IPS DF 4.7 (cell line): ENCODE measurements at regions not wholly inside any gene's neighbourhood (a gene's known extent, or its start where the extent isn't known, plus 50 kb on each side); places are given as distances from the start of the nearest gene placed in this dataset.

Experiments used
- DNase-seq: peaks from one replicate; pipeline ENCODE4 v3.0.0-alpha.2; 2013; ENCODE audit warnings: low spot score; ENCODE audit errors: extremely low read depth

DNA sequence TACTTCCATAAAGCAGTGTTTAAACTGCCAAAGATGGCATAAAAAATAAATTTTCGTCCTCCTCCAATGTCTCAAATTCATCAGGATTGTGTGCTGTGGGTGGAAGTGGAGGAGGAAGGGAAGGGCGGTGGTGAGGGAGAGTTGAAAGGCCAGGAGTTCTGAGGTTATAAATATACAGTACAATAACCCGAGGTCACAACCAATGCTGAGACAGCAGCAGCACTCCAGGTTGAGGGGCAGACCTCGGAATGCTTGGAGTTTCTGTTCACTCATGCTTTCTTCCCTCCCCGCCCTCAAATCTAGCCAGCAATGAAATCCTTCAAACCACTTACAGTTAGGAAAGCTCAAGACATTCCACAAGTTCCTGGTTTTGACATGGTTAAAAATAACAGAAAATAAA, 134.0 kb upstream of the SMAD1 start:
- DNase-seq: no peak

DNA sequence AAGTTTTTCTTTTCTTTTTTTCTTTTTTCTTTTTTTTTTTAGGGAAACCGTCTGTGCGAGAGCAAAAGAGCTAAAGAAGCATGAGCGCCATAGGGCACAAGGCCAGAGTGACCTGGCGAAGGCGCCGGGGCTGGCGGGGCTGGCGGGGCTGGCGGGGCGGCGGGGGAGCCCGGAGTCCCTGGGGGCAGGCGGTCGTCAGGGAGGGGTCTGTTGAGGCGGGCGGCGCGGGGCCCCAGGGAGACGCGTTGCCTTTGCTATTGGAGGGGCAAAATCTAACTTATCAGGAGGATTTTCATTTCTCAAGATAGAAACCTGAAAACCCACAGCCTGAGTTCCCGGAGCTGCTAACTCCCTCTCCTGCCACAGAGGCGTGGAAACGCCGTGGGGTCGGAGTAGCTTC, 135.6 kb upstream of the SMAD1 start:
- DNase-seq: no peak

DNA sequence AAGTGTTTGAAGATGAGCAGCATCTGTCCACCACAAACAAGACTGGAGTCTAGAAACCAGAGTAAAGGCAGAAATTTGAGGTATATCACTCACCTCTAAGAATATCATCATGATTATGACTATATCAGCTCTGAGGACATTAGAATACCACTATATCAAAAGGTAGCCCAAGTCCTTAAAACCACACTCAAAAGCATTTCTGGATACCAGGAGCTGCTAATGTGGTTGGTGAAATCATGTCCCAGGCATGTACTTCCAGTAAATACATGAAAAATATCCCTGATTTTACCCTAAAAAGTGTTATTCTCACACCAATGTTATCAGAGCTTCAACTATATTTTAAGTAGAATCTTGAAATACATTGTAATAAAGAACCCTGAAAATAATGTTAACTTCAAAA, 136.3 kb upstream of the SMAD1 start:
- DNase-seq: no peak

DNA sequence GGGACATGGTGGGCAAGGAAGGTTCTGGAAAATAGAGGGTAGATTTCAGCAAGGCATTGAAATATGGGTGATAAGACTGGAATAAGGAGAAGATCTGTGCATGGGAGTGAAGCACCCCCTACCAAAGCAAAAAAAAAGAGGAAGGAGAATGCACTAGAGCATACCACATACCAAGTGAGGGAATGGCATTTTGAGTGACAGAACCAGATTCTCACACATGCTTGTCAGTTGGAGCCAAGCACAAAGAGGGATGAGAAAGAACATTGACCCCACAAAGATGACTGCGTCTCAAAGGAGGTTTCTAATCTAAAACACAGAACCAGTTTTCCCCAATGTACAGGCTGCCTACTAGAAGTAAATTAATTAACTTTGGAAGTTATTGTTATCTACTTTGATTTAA, 140.3 kb upstream of the SMAD1 start:
- DNase-seq: no peak

DNA sequence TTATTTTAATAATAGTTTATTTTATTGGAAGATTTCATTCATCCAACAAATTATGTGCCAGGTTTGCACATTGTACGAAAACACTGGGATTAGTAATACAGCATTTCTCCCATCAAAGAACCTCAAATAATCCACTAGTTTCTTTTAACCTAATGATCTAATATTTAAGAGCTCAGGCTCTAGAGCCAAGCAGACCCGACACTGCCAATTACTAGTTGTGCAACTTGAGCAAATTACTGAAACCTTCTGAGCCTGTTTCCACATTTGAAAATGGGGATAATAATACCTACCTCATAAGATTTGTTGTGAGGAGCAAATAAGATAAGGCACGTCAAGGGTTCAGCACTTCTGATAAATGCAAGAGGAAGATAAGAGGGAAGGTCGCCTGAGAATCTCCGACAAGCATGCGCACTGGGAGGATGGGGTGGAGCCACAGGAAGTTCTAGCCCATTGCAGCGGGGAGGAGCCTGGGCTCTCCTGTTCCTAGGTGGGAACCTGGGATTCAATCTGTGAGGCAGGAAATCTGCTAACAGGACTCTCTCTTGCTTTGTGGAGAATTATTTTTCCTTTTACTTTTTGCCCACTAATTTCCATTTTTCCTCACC, 141.5 kb upstream of the SMAD1 start:
- no peak for DNase-seq

DNA sequence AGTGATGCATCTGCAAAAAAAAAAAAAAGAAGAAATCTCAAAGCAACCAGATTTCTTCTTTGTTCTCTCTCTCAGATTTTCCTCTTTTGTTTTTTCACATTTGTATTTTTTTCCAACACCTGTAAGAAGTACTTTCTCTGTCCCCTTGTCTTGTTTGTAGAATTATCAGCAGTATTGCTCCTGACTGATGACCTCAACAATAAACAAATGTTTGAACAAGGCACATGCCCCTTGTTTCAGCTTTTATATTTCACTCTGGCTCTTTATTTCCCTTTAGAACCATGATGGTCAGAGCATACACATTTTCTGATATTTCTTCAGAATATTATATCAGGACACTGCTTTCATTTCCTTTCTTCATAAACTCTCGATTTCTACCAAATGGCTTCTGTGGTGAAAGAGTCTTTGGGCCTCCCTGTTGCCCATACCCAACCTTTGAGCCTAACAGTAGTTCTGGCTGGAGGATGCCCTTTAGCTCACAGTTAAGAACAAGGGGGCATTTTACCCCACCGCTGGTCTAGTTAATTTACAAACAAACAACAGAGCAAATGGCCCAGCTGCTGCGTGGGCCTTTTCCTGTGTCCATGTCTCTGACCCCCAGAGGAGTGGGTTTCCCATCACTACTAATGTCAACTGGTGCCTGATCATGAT, 142.5 kb upstream of the SMAD1 start:
- DNase-seq: no peak

DNA sequence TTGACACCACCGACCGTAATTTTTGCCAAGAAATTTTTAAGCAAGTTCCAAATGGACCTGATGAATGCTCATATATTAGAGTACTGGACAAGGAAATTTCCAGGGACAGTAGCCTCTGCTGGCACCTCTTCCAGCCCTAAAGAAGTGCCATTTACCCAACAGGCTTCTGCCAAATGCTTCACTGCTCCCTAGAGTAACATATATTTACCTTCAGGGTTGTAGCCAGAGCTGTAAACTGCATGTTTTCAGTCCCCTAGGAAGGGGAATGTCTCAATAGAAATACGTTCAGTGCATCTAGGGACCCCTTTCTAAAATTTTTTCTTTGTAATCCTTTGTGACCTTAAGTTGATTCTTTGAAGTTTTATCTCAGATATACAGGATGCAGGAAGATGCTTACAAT, 143.1 kb upstream of the SMAD1 start:
- no peak for DNase-seq

DNA sequence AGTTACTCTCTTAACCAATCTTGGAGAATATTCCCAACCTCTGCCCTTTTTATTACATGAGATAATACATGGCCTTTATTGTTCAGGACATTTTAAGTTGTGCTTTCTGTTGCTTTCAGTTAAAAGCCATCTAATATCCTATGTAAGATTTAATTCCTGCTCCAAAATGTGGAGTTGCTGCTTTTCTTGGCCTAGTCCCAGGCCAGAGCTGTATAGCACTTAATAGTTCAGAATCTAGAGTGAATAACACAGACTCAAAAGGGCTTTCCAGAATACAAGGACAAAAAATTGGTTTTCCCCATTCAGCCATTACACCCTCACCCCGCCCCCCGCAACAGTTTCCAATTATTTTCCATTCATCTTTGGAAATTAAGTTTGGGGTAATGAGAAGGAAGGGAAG, 144.3 kb upstream of the SMAD1 start:
- no peak for DNase-seq

DNA sequence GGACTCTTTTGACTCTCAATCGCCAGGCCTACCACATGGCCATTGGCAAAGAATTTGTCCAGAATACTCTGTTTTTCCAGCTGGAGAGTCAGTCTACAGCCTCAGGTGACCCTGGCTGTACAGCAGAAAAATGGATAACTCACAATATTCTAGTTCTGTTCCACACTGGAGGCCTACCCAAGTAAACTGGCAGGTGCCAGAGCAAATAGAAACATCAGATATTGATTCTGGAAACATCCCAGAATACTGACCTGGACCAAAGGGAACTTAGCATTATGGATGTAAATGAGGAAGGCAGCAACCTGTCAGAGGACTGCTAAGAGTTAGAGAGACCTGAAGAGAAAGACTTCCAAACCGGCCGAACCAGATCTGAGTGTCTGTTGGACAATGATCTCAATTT, 147.9 kb upstream of the SMAD1 start:
- DNase-seq: no peak

DNA sequence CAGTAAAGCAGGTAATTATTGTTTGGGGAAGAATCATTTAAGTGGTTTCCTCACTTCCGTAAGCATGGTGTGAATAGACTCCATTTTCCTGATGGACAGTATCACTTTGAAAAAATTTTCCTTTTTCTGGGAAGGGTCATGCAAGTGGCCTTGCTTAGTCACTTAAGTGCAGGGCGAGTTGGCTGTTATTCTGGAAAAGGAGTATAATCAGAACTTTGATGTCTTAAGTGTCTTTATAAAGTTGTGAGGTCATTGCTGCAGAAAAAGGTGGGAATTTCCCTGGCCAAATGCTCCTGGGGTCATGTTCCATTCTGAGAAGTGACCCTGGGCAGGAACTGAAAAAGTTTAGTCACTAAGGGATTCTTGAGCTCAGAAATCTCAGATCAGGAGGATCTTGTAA, 146.1 kb upstream of the OTUD4 start:
- no peak for DNase-seq

DNA sequence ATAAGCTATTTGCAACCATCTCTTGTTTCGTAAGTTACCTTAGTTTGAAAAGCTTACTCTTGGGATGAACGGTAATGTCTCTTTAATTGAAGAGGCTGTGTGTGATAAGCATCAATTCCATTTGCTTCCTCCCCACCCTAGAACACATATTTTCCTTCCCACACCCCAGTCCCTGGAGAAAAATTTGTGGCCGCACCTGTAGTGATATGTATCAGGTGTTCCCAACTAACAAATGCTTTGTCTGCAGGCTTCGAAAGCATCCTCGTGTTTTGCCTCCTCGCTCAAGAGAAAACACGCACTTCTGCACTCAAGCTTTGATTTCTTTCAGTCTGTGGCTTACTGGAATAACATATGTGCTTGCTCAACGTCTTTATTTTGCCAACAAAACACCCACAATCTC, 143.8 kb upstream of the OTUD4 start:
- DNase-seq: no peak

DNA sequence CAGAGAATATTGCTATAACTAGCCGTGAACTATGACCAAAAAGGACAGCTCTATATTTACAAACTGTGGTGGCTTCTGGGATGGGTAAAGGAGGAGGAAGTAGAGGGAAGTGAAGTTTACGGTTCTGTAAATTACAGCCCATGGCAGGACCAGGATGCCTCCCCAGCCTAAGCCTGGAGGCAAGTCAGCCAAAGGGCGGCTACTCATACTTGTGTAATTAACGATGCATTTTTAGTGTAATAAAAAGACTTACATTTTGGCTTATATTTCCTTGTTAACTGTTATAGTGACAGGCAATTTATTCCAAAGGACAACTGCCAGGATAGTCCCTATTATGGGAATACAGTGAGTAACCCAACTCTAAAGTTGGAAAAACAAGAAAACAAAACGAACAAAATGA, 139.9 kb upstream of the OTUD4 start:
- DNase-seq: no peak

DNA sequence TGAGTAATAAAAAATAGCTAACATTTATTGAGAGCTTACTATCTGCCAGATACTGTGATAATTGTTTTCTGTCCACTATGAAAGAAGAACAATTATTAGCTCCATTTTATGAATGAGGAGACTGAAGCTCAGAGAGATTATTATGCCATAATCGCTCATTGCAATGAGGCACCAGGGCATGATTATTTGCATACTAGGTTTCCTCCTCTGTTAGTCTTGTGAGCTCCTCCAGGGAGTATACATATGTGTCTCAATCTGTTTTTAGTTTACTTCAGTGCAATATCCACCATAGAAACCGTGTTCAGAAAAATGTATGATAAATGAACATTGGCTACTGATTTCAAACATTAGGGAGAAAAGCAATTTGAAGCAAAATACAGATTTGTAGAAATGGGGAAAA, 139.4 kb upstream of the OTUD4 start:
- no peak for DNase-seq

DNA sequence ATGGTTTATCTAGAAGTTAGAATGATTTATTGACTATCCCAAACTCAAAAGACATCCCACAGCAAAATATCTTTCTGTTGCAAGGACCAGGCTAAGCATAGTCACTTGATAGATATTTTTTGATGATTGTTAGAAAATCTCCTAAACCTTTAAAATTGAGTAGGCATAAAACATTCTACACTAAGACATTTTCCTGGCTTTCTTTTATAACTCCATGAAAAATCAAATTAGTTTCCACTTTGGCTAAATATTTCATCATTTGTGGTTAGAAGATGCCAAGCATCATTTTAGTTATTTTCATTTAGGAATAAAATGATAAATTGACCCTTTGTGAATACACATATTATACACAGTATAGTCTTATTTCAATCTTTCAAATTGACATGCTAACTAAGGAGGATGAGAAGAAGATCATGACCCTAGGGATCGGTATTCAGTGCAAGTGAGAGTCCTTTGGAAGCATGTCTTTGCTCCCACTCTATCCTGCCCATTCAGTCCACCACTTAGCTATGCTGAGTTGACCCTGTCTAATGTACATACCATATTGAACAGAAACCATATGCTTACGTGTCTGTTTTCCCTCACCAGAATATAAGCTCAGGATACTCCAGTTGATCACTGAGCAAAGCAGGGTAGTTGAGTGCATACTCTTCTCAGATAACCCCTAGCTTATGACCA, 136.6 kb upstream of the OTUD4 start:
- DNase-seq: no peak

DNA sequence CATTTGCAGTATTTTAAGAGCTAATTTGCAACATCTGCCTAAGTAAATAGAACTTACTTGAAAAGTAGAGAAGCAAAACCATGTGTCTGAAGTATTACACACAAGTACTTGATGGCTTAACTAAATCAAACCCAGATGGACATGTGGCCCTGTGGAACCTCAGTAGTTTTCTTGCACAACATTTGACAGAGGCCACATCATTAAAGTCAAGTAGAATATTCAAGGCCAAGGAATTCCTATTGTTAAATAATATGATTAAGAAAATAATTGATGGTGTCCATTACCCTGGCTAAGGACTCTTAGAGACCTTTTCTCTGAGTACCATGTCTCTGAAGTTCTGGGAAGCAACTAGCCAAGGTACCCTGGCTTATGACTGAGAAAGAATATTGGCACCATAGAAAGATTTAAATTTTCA, 135.4 kb upstream of the OTUD4 start:
- DNase-seq: no peak

DNA sequence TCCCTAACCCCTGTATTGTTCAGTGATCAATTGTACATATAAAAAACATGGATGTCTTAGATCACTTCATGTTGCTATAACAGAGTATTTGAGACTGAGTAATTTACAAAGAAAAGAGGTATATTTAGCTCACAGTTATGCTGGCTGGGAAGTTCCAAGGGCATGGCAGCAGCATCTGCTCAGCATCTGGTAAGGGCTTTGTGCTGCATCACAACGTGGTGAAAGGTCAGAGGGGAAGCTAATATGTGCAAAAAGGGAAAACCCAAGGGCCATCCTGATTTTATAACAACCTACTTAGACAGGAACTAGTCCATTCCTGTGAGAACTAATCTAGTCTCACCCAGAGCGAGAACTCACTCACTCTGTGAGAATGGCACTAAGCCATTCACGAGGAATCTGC, 128.2 kb upstream of the OTUD4 start:
- DNase-seq: no peak

DNA sequence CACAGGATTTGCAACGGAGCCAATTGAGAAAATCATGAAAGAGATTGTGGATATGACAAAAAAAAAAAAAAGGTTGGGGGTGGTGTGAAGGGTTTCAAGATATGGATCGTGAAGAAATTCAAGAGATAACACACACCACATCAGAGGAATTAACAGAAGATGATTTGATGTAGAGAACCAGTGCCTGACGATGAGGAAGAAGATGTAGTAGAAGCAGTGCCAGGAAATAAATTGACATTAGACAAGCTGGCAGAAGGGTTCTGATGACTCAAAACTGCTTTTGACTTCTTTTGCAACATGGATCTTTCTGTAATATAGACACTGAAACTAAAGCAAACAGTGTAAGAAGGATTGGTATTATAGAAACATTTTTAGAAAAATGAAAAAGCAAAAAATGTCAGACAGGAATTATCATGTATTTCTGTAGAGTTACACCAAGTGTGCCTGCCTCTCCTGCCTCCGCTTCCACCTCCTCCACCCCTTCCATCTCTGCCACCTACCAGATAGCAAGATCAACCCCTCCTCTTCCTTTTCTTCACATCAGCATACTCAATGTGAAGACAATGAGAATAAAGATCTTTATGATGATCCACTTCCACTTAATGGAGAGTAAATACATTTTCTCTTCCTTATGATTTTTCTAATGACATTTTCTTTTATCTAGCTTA, 127.5 kb upstream of the OTUD4 start:
- DNase-seq: no peak

DNA sequence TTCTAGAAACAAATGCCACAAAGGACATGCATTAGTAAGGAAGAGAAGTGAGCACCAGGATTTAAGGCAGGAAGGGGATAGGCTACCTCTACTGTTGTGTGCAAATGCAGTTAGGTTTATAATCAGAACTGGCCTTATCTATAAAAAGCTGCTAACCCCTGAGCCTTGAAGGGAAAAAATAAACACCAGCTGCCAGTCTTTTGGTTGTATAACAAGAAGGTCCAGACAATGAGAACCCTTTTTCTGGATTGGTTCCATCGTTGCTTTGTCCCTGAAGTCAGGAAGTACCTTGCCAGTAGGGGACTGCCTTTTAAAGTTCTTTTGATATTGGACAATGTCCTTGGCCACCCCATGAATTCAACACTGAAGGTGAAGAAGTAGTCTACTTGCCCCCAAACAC, 126.7 kb upstream of the OTUD4 start:
- no peak for DNase-seq

DNA sequence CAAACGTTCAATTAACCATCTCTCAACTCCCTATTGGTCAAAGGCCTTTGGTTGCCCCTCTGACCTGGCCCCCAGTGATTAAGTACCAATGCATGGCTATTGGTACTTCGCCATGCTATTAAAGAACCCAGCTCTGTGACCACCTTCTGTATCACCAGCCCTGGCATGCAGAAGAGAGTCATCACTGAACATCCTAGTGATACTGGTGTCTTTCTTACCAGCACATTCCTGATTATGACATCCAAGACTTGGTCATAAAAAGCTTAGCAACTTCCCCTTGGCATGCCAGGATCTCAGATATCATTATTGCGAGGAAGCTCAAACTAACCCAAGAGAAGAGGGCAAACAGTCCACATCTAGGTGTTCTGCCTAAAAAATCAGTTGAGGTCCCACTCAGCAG, 122.3 kb upstream of the OTUD4 start:
- DNase-seq: no peak

DNA sequence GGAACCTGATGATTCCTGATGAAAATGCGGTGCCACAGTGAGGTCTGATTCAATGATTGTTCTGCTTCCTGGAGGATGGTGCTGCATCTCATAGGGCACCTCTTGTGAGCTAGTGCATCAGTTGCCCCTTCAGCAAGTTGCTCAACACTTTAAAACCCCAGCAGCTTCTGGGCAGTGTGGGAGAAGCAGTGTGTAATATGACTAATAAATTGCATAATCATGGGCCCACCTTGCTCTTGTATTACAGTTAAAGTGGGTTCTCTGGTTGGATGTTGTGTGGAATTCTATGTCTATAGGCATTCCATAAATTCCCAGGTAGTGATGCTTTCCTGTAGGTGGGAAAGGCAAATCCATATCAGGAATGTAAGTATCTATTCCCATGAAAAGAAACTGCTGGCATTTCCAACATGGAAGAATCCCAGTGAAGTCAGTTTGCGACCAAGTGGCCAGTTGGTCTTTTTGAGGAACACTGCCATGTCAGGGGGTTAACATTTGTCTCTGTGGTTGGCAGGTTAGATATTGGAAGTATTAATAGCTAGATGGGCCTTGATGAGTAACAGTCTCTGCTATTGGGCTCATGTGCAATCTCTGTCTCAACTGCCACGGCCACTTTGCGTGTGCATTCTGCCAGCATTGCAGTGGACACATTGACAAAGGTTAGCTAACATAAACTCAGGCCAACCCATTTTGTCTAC, 121.1 kb upstream of the OTUD4 start:
- no peak for DNase-seq

DNA sequence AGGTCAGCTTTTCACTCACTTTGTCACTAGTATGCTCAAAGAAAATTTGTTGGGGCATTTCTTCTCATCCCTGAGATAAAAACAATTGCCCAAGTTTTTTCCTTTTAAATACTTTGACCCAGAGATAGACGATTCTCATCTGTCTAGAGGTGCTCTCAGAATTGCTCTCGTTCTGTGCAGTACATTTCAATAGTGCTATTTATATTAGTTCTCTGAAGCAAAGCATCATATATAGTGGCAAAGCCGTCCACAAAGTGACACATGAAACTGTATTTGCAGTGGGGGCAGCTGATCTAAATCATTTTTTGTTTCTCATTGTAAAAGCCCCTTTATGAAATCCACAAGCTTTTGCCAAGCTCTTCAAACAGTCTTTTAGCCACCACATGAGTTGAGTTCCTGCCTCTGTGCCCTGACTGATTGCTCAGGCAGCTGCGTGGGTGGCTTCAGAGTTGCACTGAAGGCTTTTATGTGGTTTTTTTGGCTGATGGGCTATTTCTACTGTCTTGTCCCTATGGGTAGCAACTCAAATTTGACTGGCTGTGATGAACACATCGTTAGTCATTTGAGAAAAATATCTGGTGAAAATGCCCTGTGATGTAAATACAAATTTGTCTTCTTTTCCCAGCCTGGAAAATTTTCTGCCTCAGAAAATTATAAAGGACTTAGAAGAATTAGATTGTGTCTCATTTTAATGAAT, 119.1 kb upstream of the OTUD4 start:
- no peak for DNase-seq
